ENCODE measurements at regions not wholly inside any gene's neighbourhood (a gene's known extent, or its start where the extent isn't known, plus 50 kb on each side); places are given as distances from the start of the nearest gene placed in this dataset.

- Mint-ChIP-seq H3K27ac (ENCODE audit: unreplicated experiment) (no peak overlapping the region), H3K36me3 (ENCODE audit: low read depth) (peaks cover 13% of the 10 kb centered on the region), H3K4me3 (no peak overlapping the region), H3K9me3 (peaks cover 14% of the 10 kb centered on the region), H3K27me3 (ENCODE audit: low read depth) (no peaks in the 10 kb centered on the region), H3K4me1 (no peaks in the 10 kb centered on the region)
- TF ChIP-seq CTCF (conservative IDR thresholded peaks at IDR 0.05) = no peak
- no peak for DNase-seq (ENCODE audit: low read depth, low spot score)
These were observed 870.7 kb upstream of the ADGRL2 start for GRCh38 chr1:80929868-80930508.

- Mint-ChIP-seq H3K27ac (ENCODE audit: unreplicated experiment) (no peak overlapping the region), H3K27me3 (ENCODE audit: low read depth) (no peaks in the 10 kb centered on the region), H3K4me3 (no peak overlapping the region), H3K9me3 (peaks cover 12% of the 10 kb centered on the region), H3K4me1 (peaks cover 8% of the 10 kb centered on the region), H3K36me3 (ENCODE audit: low read depth) (peaks cover 9% of the 10 kb centered on the region)
- no peak for TF ChIP-seq CTCF (conservative IDR thresholded peaks at IDR 0.05)
- no peak for DNase-seq (ENCODE audit: low read depth, low spot score)
These were observed 874.2 kb upstream of the ADGRL2 start for GRCh38 chr1:80926531-80926930.

- H3K27me3 Mint-ChIP-seq (ENCODE audit: low read depth) = no peaks in the 10 kb centered on the region
- peaks cover 8% of the 10 kb centered on the region for H3K4me1 Mint-ChIP-seq
- H3K36me3 Mint-ChIP-seq (ENCODE audit: low read depth) = no peaks in the 10 kb centered on the region
- no peak overlapping the region for H3K27ac Mint-ChIP-seq (ENCODE audit: unreplicated experiment)
- no peak for TF ChIP-seq CTCF (conservative IDR thresholded peaks at IDR 0.05)
- peaks cover 10% of the 10 kb centered on the region for H3K9me3 Mint-ChIP-seq
- no peak overlapping the region for H3K4me3 Mint-ChIP-seq
- DNase-seq (ENCODE audit: low read depth, low spot score) = no peak
These were observed 875.5 kb upstream of the ADGRL2 start for GRCh38 chr1:80925130-80925805.

GRCh38 chr1:80924290-80924689, 876.4 kb upstream of the ADGRL2 start:
- no peak for DNase-seq (ENCODE audit: low read depth, low spot score)
- Mint-ChIP-seq H3K27me3 (ENCODE audit: low read depth) (no peaks in the 10 kb centered on the region), H3K36me3 (ENCODE audit: low read depth) (peaks cover 1% of the 10 kb centered on the region), H3K9me3 (peaks cover 10% of the 10 kb centered on the region), H3K27ac (ENCODE audit: unreplicated experiment) (no peak overlapping the region), H3K4me1 (peaks cover 10% of the 10 kb centered on the region), H3K4me3 (no peak overlapping the region)
- no peak for TF ChIP-seq CTCF (conservative IDR thresholded peaks at IDR 0.05)

GRCh38 chr1:80922906-80923305, 877.8 kb upstream of the ADGRL2 start:
- Mint-ChIP-seq H3K4me1 (peaks cover 22% of the 10 kb centered on the region), H3K27me3 (ENCODE audit: low read depth) (no peaks in the 10 kb centered on the region), H3K27ac (ENCODE audit: unreplicated experiment) (no peak overlapping the region), H3K4me3 (no peak overlapping the region), H3K9me3 (peaks cover 10% of the 10 kb centered on the region), H3K36me3 (ENCODE audit: low read depth) (peaks cover 4% of the 10 kb centered on the region)
- no peak for TF ChIP-seq CTCF (conservative IDR thresholded peaks at IDR 0.05)
- DNase-seq (ENCODE audit: low read depth, low spot score) = no peak
